ENCODE measurements at regions not wholly inside any gene's neighbourhood (a gene's known extent, or its start where the extent isn't known, plus 50 kb on each side); places are given as distances from the start of the nearest gene placed in this dataset.

GRCh38 chr10:111890046-111890445, 293.5 kb downstream of the GPAM start:
- DNase-seq (ENCODE audit: low spot score), result no peak
- intact Hi-C loops (cut with DNase I), result no loop called here

- no peak for DNase-seq (ENCODE audit: low spot score)
- intact Hi-C loops (cut with DNase I), result no loop called here
These were observed 267.6 kb downstream of the GPAM start for GRCh38 chr10:111916011-111916410.

- intact Hi-C loops (cut with DNase I), result no loop called here
- DNase-seq (ENCODE audit: low spot score), result no peak
These were observed 261.7 kb downstream of the GPAM start for GRCh38 chr10:111921821-111922220.

GRCh38 chr10:111923032-111923431, 260.5 kb downstream of the GPAM start:
- intact Hi-C loops (cut with DNase I), result no loop called here
- DNase-seq (ENCODE audit: low spot score), result no peak

DNA sequence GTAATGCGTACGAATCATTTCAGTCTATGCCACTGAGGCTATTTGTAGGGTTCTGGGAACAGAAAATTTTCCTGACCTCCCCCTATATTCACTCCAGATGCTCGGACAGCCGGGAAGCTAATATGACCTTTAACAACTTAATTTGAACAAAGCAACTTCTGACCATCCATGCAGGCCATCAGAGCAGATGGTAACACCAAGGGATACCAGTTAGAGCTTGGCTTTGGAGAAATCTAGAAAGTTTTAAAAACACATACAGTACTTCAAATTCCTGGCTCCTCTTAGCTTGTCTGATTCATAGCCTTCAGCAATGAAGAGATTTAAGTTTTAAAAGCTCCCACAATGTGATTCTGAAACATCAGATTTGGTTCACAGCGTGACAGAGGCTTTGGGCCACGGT, 257.3 kb downstream of the GPAM start:
- no peak for DNase-seq (ENCODE audit: low spot score)
- intact Hi-C loops (cut with DNase I), result no loop called here

DNA sequence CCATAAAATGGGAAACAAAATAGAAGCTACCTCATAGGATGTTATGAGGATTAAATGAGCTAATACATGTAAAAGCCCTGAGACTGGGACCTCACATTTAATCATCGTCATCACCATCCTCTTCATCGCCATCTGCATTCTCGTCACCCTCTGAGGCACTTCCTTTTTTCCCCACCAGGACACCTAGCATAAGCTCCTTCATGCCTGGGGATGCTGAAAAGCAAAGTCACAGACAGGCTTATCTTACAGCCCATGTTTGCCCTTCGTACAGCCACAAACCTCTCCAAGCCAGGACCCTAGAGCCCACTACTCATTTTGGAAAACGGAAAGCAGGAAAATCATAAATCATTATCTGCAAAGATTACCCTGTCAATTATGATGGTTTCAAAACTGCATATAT, 249.6 kb downstream of the GPAM start:
- intact Hi-C loops (cut with DNase I), result no loop called here
- no peak for DNase-seq (ENCODE audit: low spot score)

GRCh38 chr10:111934931-111935330, 248.6 kb downstream of the GPAM start:
- intact Hi-C loops (cut with DNase I), result no loop called here
- no peak for DNase-seq (ENCODE audit: low spot score)

DNA sequence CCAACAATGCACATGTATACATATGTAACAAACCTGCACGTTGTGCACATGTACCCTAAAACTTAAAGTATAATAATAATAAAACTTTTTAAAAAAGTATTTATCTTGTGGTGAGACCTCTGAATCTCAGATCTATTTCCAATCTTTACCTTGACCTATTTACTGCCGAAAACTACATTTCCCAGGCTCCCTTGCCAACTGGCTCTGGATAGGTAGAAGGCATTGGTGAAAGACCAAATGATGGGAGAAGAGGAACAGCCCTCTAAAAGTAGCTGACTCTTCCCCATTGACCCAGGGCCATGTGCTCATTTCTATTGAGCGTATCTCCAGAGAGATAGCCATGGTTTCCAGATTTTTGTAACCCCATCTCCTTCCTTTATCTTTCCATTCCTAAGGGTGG, 247.4 kb downstream of the GPAM start:
- no peak for DNase-seq (ENCODE audit: low spot score)
- intact Hi-C loops (cut with DNase I), result no loop called here

DNA sequence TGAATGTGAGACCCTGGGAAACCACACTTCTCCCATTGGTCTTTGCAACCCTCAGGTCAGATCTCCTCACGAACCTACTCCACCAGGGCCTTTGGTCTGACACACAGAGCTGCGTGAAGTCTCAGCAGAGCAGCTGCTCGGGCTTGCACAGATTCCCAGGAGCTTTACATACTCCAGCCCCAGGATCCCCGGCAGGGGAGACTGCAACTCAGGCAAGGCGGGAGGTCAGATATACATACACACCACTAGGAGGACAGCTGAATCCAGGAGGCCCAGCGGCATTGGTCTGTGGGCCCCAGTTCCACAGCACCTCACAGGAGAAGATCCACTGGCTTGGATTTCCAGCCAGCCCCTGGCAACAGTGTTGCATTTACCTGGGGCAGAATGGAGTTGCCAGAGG, 239.2 kb downstream of the GPAM start:
- no peak for DNase-seq (ENCODE audit: low spot score)
- intact Hi-C loops (cut with DNase I), result no loop called here

- intact Hi-C loops (cut with DNase I), result no loop called here
- no peak for DNase-seq (ENCODE audit: low spot score)
These were observed 229.6 kb downstream of the GPAM start for GRCh38 chr10:111953949-111954348.

- intact Hi-C loops (cut with DNase I), result no loop called here
- no peak for DNase-seq (ENCODE audit: low spot score)
These were observed 229.2 kb downstream of the GPAM start for GRCh38 chr10:111954386-111954785.

DNA sequence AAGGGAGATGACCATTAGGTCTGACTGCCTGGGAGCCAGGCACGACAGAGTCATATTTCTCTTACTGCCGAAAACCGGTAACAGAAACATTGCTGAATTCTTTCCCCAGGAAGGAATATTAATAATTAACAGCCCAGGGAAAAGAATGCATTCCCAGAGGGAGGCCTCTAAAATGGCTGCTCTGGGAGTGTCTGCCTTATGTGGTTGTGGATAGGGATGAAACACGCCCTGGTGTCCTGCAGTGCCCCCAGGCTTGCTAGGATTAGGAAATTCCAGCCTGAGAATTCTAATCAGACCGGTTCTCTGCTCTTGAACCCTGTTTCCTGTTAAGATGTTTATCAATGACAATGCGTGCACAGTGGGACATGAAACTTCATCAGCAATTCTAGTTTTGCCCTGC, 226.7 kb downstream of the GPAM start:
- intact Hi-C loops (cut with DNase I), result no loop called here

DNA sequence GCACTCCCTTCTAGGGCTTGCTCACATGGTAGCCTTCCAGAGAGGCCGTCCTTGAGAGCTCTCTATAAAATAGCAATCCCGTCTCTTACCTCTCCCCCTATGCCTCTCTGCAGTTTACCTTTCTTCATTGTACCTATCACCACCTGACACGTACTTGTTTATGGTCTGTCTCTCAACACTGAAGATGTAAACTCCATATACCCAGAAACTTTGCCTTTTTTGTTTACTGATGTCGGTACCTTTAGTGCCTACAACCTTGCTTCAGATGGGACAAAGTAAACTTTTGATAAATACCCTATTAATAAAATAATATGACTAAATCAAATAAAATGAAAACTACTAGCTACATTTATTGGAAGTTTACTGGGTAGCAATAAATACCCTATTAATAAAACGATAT, 220.6 kb downstream of the GPAM start:
- no peak for DNase-seq (ENCODE audit: low spot score)
- intact Hi-C loops (cut with DNase I), result no loop called here

More for the DNA sequence above, 226.7 kb downstream of the GPAM start:
- no peak for DNase-seq (ENCODE audit: low spot score)

DNA sequence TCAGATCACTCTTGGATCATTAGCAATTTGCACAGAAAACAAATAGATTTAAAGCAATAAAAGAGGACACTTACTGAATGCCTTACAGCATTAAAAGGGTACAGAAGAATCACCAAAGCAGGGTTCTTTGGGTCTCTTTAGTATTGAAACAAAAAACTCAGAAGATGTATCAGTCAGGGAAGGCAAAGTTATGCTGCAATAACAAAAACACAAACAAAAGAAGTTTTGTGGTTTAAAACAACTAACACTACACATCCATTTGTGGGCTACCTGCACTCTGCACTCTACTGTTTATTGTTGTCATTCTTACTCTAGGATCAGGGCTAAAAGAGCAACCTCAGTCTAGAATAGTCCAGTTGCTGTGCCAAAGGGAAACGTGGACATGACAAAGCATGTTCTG, 216.4 kb downstream of the GPAM start:
- intact Hi-C loops (cut with DNase I), result no loop called here
- DNase-seq (ENCODE audit: low spot score), result no peak

- DNase-seq (ENCODE audit: low spot score), result no peak
- intact Hi-C loops (cut with DNase I), result no loop called here
These were observed 216.0 kb downstream of the GPAM start for GRCh38 chr10:111967547-111967946.

- intact Hi-C loops (cut with DNase I), result no loop called here
- DNase-seq (ENCODE audit: low spot score), result no peak
These were observed 214.9 kb downstream of the GPAM start for GRCh38 chr10:111968647-111969046.

- no peak for DNase-seq (ENCODE audit: low spot score)
- intact Hi-C loops (cut with DNase I), result no loop called here
These were observed 213.5 kb downstream of the GPAM start for GRCh38 chr10:111970111-111970510.

- intact Hi-C loops (cut with DNase I), result no loop called here
- DNase-seq (ENCODE audit: low spot score), result no peak
These were observed 211.5 kb downstream of the GPAM start for GRCh38 chr10:111972109-111972508.

DNA sequence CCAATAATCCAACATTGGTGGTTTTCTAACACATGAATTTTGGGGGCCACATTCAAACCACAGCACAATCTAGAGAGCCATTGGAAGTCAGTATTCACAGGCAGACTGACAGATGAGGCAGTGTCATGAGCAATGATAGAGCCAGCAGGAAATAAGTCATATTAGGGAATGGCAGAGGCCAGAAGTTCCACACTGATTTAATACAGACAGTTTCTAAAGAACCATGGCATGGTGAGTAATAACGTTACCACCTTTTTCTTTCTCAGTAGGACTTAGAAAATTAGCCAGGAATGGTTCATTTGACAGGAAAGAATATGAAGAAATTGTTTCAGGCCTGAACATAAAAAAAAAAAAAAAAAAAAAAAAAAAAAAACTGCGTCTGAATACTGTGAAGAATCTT, 210.3 kb downstream of the GPAM start:
- intact Hi-C loops (cut with DNase I), result no loop called here
- no peak for DNase-seq (ENCODE audit: low spot score)

DNA sequence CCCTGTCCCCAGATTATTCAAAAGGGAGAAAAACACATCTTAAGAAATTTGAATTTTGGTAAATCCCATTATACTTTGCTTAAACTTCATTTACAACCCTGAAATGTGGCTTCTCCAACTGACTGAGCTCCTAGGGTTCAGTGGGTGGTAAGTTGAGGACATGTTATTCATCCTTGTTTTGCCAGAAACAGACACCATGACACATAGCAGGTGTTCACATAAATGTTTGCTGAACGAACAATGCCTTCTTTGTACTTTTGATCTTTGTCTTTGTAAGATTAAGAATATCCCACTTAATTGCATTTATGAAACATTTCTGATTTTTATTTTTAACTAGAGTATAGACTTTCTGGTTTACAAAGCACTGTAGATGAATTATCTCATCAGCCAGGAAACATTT, 209.7 kb downstream of the GPAM start:
- DNase-seq (ENCODE audit: low spot score), result no peak
- intact Hi-C loops (cut with DNase I), result no loop called here

DNA sequence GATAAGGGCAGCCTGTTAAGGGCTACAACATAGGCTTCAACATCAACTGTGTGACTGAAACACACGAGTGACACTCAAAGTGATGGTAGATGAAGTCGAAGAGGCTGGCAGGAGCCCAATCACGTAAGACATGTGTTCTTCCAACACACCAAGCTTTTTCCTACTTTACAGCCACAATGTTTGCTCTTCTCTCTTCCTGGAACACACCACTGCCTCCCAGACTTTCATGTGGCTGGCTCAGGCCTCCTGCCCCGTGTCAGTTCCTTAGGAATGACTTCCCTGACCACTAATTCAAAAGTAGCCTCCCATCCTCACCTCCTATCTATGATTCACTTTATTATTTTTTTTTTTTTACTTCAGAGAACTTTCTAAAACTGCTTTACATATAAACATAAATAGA, 209.2 kb downstream of the GPAM start:
- DNase-seq (ENCODE audit: low spot score), result no peak
- intact Hi-C loops (cut with DNase I), result no loop called here

- intact Hi-C loops (cut with DNase I), result no loop called here
- DNase-seq (ENCODE audit: low spot score), result no peak
These were observed 207.0 kb downstream of the GPAM start for GRCh38 chr10:111976557-111976956.

DNA sequence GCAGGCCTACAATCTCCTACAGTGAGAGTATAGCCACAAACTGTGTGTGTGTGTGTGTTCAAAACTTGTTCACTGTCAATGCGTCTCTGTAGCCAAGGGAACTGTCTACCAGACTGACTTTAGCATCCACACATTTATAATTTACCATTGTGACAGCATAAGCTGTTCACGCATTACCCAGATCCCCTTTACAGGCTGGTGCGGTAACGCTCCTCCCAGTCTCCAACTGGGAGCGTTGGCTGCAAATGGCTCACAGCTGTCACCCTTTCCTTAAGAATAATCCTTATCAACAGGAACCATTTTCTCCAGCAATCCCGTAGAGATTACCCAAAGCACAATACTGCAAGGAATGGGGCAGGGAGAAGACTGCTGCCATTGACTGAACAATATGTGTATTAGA, 199.5 kb downstream of the GPAM start:
- intact Hi-C loops (cut with DNase I), result no loop called here

More for the DNA sequence above, 199.5 kb downstream of the GPAM start:
- DNase-seq (ENCODE audit: low spot score), result no peak
